Body of pancreas (tissue), 4 donors: ENCODE measurements at regions not wholly inside any gene's neighbourhood (a gene's known extent, or its start where the extent isn't known, plus 50 kb on each side); places are given as distances from the start of the nearest gene placed in this dataset.

ENCODE experiments used
- CTCF ChIP-seq, 7 experiments: fragments of 450-650 bp in 4 of 7; fragments of 200-600 bp in 3 of 7; sonication (generic) in 3 of 7; IDR thresholded peaks; one replicate each; pipeline ENCODE4 v1.5.1; 2016 to 2019; ENCODE audit warnings: antibody characterized with exemption in 7 of 7
- POLR2A ChIP-seq, 3 donors: fragments of 450-650 bp; IDR thresholded peaks; one replicate each; pipeline ENCODE4 v1.6.1; 2016; ENCODE audit warnings: antibody characterized with exemption in 3 of 3, mild to moderate bottlenecking in 2 of 3

- no peak for TF ChIP-seq CTCF (IDR thresholded peaks at IDR 0.05)
- TF ChIP-seq POLR2A (IDR thresholded peaks at IDR 0.05) = no peak
Measured at GRCh38 chr21:16792101-16792500, 720.7 kb upstream of the CXADR start.
